Germinal center (tissue), 1 donor: ENCODE measurements at regions not wholly inside any gene's neighbourhood (a gene's known extent, or its start where the extent isn't known, plus 50 kb on each side); places are given as distances from the start of the nearest gene placed in this dataset.

ENCODE experiments used
- DNase-seq: peaks from one replicate; pipeline ENCODE4 v3.0.0; 2012; ENCODE audit warnings: mixed read lengths, low spot score

DNA sequence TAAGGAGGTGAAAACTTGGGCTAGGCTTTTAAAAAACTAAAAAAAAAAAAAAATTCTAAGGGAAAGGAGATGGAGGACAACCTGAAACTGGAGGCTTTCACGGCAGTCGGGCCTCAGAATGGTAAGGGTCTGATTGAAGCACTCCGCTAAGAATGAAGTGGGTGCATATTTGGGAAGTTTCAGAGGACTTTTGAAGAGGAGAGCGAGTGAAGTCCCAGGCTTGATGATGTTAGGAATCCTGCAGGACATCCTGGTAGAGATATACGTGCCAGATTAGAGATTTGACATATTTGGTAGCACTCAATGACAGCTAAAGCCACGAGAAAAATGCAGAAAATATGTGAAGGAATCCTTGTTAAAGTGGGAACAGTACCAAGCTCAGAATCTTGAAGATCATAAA lies 186.2 kb downstream of the SNAPC1 start:
- no peak for DNase-seq

DNA sequence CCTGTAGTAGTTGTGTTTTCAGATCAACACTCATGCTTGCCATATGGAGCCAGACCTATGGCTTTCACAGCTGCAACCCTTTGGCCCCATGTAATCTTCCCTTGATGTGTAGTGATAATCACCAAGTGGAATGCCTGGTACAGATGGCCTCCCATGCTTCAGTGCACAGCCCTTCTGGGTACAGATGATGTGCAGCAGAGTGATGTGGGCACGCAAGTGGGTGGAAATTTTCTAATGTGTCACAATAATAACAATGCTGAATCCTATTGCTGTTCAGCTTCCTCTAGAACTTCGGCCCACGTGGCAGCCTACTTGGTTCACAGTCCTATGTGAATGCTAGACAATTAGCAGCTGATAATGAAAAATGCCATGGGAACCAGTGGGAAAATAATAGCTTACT lies 188.1 kb downstream of the SNAPC1 start:
- no peak for DNase-seq

DNA sequence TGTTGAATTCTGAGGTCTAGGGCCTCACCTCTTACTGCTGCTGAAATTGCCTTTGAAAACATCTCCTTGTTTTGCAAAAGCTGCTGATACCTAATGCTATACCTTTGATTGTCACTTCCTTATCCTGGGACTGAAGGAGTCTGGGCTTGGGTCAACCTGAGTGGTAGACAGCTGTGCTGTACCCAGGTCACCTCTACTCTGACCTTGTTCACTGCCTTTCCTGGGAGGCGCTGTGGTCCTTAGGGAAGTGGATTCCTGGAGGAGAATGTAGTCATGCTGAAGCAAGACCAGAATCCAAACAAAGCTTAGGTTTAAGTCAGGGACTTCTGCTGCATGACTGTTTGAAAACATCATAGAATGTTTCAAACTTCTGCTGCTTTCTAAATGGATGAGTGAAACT lies 191.4 kb downstream of the SNAPC1 start:
- DNase-seq, result no peak

DNA sequence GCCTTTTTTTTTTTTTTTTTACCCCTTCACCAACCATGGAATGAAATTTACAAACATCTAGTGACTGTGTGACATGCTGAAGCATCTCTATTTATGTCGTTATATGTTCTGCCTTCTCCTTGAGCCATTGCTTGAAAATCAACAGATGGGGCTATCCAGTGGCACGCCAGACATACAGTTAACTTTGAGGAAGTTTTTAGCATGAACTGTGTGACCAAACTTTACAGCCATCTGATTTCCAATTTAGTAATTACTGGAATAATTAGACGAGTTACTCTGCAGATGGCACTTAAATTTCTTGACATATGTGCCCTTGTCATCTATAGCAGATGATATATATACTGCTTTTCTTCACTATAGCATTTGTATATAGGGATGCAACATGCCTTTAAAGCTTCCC lies 192.1 kb downstream of the SNAPC1 start:
- no peak for DNase-seq

DNA sequence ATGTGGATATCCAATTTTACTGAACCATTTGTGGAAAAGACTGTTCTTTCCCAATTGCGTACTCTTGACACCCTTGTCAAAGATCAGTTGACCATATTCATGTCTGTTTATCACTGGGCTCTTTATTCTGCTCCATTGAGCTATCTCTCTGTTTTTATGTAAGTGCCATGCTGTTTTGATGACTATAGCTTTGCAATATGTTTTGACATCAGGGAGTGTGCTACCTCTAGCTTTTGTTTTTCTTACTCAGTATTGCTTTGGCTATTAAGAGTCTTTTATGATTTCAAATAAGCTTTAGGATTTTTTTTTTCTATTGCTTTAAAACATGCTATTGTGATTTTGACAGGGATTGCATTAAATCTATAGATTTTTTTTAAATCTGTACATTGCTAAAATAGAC lies 194.3 kb downstream of the SNAPC1 start:
- DNase-seq, result no peak

DNA sequence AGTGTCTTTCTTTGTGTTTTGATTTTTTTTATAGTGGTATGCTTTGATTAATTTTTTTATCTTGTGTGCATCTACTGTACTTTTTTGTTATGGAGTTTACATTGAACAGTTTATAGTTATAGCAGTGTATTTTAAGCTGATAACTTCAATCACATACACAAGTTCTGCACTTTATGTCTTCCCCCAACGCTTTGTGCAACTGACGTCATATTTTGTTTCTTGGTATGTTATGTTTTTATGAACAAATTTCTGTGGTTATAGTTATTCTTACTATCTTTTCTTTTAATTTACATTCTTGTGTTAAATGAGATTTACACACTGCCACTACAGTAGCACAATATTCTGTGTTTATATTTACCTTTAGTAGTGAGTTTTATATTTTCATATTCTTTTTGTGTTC lies 197.1 kb downstream of the SNAPC1 start:
- DNase-seq, result no peak

DNA sequence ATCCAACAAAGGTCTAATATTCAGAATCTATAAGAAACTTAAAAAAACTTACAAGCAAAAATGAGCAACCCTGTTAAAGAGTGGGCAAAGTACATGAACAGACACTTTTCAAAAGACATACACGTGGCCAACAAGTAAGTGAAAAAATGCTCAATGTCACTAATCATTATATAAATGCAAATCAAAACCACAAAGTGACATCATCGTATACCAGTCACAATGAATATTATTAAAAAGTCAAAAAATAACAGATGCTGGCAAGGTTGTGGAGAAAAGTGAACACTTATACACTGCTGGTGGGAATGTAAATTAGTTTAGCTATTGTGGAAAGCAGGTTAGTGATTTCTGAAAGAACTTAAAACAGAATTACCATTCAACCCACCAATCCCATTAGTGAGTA lies 199.1 kb downstream of the SNAPC1 start:
- no peak for DNase-seq

DNA sequence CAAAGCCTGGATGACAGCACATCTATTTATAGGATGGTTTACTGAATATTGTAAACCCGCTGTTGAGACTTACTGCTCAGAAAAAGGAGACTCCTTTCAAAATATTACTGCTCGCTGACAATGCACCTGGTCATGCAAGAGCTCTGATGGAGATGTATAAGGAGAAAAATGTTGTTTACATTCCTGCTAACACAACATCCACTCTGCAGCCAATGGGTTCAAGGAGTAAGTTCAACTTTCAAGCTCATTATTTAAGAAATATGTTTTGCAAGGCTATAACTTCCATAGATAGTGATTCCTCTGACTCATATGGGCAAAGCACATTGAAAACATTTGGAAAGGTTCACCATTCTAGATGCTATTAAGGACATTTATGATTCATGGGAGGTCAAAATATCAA lies 201.7 kb downstream of the SNAPC1 start:
- no peak for DNase-seq

DNA sequence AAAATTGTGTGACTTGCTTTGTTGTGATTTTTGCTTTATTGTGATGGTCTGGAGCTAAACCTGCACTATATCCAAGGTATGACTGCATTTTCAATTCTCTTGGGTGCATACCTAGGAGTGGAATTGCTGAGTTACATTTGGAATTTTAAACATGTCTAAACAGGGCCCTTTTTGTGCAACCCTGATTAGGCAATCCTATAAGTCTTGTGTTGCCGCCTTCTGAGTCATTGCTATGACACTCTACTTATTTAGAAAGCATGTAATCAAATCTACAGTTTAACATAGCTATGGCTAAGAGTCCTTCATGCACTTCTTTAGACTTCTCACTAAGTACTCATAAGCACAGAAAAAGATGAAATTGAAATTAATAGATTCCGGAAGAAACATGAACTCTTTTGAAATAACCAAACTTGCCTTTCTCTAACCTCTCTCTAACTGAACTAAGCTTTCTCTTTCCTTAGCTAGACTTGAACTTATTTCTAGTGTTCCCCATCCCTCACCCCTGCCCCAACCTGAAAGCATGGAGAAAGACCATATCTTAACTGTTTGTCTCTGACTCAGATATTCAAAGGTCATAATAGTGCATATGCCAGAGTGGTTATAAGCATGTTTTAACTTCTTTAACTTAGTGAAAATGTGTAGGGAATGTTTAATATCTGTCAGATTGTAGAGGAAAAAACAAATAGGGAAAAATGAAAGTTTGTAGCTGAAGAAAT lies 203.0 kb downstream of the SNAPC1 start:
- DNase-seq, result no peak

DNA sequence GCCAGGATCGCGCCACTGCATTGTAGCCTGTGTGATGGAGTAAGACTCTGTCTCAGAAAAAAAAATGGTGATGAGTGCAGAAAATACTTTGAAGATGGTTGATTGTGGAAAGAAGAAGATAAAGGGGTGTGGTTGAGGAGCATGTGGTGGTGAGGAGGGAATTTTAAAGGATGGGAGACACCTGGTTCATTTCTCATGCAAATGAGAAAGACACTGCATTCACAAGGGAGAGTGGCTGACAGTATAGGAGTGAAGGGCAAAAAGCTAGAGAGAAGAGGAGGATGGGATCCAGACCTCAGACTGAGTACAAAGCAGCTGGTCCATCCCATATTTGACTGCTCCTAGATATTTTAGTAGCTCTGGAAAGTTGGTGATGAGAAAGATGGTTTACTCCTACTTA lies 206.0 kb downstream of the SNAPC1 start:
- no peak for DNase-seq

DNA sequence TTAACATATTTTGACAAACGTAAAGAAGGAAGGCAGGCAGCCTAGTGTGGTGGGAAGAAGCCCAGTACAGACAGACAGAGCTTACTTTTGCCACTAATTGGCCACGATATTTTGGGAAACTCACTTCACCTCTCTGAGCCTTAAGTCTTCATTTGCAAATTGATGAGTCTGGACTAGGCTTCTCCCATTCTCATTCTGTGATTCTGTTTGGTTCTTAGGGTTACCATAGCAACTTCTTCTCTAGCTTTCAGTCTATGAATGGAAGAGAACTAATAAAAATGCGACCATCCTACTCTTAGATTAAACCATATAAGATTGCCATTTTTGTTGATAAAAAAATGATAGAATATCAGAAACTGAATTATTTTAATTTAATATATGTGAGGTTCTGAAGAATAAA lies 210.5 kb downstream of the SNAPC1 start:
- DNase-seq, result no peak

DNA sequence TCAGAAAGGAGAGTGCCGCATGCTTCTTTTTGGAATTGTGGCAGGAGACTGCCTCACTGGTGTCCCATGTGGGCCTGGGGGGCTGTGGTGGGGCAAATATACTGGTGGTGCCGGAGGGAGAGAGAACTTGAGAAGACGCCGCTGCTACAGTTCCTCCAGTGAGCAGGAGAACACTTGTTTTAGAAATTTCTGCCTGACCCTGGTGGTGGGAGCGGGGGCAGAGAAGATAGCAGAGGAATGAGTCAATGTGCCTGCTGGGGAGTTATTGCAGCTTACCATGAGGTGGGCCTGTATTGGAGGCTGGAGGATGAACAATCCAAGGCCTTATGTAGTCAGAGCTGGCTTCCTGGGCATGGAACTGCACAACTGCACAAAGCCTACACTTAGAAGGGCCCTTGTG lies 211.8 kb downstream of the SNAPC1 start:
- no peak for DNase-seq

DNA sequence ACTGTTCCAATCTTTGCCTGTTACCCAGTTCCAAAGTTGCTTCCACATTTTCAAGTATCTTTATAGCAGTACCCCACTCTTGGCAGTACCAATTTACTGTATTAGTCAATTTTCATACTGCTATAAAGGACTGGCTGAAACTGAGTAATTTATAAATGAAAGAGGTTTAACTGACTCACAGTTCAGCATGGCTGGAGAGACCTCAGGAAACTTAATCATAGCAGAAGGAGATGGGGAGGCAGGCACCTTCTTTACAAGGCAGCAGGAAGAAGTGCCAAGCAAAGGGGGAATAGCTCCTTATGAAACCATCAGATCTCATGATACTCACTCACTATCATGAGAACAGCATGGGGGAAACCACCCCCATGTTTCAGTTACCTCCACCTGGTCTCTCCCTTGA lies 215.0 kb downstream of the SNAPC1 start:
- DNase-seq, result no peak

DNA sequence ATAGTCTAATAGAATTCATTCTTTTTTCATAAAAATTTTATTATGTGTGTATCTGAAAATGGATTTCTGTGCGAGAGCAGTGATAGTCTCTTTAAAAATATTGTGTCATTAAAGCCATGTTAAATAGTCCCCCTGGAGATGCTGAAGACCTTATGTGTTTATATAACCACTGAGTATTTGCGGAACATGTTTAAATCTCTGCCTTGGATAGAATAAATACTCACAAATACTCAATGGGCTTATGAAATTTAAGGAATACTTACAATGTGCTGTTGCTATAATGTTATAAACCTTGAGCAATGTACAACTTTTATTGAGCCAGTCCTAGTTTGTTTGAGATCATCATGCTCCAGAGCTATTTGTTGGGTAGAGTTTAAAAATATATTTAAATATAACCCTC lies 226.0 kb downstream of the SNAPC1 start:
- DNase-seq, result no peak

DNA sequence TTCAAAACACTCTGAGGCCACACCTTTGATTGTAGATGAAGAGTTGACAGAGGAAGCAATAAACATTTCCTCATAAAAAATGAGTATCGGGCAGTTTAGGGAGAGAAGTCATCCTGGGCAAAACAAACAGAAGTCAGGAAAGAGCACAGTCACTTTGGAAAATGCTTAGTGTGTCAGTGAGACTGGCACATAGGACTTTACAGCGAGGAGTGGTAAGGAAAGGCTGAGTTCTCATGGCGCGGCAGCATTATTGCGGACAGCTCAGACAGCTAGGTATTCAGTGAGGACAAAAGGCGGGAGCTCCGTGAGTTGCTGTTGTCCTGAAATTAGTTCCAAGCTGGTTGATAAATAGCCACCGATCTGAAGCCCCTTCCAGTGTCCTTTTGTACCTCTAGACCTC lies 229.9 kb downstream of the SNAPC1 start:
- DNase-seq, result no peak

DNA sequence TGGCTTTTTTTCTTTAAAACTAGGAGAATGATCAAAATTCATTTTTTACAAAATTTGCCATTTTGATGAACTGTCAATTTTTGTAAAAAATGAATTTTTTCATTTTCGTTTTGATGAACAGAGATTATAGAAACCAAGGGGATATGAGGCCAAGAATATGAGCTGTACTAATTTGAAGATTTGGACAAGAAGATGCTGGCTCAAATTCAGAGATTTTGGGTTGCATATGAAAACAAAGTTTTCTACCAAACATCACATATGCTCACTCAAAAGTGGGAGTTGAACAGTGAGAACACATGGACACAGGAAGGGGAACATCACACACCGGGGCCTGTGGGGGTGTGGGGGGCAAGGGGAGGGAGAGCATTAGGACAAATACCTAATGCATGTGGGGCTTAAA lies 230.7 kb downstream of the SNAPC1 start:
- no peak for DNase-seq

DNA sequence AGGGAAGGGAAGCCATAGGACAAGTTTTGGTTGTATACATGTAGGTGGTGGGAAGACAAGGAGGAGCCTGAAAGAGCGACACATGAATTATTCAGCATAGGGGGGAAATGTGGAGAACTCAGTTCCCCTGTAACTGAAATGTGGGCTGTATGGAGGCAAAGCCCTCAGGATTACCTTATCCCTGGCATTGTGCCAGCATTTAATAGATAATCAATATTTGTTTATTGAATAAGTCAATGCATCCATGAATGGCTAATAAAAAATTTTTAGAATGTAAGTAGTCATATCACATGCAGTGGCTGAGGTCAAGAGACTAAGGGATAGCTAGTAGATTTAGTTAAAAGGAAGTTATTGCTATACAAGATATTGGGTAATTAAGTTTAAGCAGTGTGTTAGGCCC lies 232.4 kb downstream of the SNAPC1 start:
- no peak for DNase-seq

DNA sequence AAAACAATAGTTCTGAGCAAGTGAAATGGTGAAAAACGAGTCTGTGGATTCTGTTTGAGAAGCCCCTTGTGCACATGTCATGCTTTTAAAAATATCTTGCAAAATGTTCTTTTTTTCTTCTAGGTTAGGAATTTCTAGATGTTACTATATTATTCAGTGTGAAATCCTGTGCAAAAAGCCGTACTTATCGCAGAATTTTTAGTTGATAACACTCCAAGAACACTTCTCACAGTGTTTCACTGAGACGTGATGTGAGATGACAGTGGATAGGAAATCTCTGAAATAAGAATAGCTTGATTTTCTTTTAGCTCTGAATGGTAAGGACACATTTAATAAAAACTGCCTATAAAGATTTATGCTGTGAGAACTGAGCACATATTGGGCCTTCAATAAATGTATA lies 234.5 kb downstream of the SNAPC1 start:
- DNase-seq, result no peak

DNA sequence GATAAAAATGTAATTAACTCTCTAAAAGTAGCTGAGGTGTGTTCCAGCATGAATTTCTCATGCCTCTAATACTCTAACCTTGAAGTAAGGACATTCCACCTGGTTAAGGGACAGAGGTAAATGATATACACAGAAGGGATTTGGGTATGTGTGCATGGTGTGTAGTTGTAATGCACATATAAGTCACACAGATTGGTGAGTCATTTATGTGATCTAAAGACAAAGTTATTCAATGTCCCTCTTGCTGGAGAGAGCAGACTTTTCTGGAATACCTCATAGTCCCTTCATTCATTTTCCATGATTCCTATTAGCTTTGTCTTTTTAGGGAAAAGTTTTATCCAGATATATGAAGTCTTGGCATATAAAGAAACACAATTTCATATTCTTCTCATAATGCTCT lies 234.9 kb downstream of the SNAPC1 start:
- DNase-seq, result no peak

DNA sequence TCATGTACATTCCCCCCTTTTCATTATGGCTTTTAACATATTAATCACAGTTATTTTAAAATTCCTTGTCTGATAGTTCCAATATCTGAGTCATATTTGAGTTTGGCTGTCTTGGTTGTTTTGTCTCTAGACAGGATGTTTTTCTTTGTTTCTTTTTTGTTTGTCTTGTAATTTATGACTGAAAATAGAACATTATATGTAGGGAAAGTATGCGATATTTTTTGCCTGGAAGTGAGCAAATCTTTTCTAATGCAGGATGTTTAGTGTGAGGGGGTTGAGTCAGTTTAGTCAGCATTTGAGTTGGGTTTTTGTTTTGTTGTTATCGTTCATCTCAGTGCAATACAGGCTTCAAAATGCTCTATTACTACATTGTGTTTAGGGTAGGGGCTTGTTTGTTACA lies 239.7 kb downstream of the SNAPC1 start:
- no peak for DNase-seq

DNA sequence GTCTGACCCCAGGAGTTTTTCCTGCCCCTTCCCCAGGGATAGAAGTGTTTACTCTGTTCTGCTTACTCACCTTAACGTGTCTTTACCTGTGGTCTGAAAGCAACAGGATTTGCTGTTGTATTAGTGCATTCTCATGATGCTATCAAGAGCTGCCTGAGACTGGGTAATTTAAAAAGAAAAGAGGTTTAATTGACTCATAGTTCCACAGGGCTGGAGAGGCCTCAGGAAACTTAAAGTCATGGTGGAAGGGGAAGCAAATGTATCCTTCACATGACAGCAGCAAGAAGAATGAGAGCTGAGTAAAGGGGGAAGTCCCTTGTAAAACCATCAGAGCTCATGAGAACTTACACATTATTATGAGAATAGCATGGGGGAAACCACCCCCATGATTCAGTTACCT lies 240.4 kb downstream of the SNAPC1 start:
- no peak for DNase-seq

DNA sequence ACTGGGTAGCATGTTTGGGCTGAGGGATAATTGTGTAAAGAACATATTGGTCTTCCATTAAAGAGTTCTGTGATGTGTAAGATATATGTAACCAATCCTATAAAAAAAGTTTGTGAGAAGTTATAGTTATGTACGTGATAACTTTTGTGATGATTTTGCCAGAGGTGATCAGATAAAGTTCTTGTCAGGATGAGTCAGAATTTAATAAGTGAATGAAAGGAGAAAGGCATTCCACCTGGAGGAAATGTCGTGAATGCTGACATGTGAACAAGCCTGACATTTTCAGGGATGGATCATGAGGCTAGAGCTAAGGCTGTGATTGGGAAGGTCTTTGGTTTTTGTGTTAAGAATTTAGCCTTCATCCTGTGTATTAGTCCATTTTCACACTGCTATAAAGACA lies 241.5 kb downstream of the SNAPC1 start:
- DNase-seq, result no peak

DNA sequence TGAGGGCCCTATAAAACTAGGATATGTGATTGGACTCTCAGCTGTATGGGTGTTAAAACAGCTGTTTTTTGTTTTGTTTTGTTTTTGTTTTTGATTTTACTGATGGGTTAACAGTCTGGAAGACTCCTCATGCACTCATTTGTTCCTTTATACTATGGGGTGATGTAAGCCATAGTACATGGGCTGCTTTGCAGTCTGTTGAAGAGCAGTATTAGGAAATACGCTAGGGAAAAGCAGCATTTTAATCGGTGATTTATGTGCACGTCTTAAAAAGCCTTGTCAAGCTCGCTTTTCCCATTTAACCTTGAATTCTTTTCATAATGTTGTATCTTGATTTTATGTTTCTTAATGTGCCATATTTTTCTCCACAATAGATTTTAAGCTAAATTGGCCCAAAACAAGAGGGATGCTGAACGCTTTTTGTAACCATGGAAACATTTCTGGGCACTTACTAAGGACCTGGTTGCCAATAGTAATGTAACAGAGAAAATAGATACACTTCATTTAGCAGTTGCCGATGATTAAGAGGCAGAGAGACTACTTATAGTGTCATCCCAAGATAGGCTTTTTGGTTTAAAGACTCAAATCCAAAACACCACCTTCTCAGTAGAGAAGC lies 244.0 kb downstream of the SNAPC1 start:
- no peak for DNase-seq

DNA sequence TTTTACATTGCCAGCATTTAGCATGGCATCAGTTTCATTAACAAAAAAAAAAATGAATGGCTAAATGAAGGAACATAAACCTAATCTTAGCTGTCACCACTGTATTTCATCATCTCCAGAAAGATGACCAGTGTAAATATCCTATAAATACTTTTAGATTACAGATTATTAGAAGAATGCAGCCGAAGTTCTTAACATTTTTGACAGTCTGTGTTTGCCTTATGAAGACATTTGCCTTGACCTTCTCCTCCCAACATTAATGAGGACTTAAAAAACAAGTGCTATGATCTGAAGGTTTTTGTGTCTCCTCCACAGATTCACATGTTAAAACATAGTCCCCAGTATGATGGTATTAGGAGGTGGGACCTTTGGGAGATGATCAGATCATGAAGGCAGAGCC lies 253.0 kb downstream of the SNAPC1 start:
- no peak for DNase-seq
